GM18517 (cell line): ENCODE measurements at regions not wholly inside any gene's neighbourhood (a gene's known extent, or its start where the extent isn't known, plus 50 kb on each side); places are given as distances from the start of the nearest gene placed in this dataset.

Experiments used
- ATAC-seq: cut with Tn5 transposase; IDR thresholded peaks from one replicate; pipeline ENCODE4 v1.9.1; 2021; ENCODE audit warnings: mild to moderate bottlenecking, moderate library complexity; ENCODE audit not compliant: unreplicated experiment

DNA sequence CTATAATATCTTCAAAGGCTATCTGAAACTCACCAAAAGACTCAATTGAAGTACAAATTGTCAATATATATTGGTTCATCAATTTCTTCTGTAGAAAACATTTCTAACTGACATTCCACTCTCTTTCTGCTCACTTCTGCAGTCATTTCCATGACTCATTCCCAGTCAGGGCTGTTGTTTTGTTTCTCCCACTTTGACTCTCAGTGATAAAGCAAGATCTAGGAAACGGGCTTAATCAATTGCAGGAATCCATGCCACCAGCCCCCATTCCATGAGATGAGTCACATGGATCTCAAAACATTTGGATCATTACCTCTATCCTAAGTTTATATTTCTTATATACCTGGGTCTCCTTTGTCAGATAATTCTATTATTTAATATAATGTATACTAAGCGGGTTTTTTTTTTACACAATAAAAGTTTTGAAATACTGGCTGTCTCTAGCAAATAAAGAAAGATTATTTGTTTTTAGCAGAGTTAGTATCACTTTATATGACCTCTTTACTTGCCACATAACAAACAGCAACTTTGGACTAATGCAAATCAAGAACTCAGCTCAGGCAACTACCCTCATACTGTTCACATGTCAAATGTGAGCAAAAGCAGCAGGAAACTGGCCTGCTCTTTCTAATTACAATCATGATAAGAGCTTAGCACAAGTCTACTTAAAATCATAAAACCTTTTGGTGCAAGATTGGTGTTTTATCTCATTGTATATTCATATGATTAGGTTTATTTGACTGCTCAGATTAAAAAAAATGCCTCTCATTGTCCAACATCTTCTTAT lies 251.1 kb upstream of the PIK3C3 start:
- ATAC-seq, result no peak

DNA sequence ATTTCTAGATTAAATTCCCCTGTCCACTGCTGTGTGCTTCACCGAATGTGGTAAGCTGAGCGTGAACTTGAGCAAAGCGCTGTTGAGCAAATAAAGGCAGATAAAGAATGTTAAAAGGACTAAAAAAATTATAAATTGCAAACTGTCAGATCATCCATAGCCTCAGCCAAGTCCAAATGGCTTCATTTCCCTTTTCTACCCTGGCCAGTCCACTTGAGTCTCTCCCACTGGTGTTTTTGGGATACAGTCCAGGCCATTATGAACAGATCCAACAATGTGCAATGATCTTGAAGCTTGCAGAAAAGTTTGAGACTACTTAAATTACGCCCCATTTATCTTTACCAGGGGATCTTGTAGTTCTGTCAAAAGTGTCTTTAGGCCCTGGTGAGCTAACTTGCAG lies 254.6 kb upstream of the PIK3C3 start:
- ATAC-seq, result no peak

DNA sequence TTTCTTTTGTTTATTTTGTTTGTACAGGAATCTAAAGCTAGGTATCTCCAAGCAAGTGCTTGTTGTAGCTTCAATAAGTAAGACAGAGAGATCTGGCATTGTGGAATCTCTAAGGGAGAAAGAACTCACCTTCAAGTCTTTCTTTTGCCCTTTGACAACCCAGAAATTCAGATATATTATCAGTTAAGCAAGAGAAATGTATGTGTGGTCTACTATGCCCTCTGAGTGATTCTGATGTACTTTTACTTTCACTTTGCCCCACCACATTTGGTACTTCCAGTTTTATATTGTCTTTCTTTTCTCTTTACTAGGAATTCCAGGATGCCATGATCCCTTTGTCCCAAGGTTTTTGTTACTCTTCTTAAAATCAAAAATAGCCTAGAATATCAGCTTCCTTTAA lies 259.6 kb upstream of the PIK3C3 start:
- ATAC-seq, result no peak

DNA sequence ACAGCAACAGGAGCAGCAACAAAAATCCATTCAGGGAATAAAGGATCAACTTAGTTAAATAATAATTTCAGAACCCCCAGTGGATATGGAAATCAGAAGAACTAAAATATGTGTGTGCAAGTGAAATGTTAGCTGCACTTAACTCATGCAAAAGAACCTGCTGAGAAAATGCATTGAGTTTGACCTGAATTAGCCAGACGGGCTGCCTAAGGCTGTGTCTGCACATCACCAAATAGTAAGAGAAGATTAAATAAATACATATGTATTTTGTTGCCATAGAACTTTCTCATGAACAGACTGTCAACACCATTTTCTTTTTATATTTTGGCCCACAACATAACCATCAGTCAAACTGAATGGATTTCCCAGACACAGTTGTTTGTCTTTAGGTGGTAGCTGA lies 262.0 kb upstream of the PIK3C3 start:
- no peak for ATAC-seq

DNA sequence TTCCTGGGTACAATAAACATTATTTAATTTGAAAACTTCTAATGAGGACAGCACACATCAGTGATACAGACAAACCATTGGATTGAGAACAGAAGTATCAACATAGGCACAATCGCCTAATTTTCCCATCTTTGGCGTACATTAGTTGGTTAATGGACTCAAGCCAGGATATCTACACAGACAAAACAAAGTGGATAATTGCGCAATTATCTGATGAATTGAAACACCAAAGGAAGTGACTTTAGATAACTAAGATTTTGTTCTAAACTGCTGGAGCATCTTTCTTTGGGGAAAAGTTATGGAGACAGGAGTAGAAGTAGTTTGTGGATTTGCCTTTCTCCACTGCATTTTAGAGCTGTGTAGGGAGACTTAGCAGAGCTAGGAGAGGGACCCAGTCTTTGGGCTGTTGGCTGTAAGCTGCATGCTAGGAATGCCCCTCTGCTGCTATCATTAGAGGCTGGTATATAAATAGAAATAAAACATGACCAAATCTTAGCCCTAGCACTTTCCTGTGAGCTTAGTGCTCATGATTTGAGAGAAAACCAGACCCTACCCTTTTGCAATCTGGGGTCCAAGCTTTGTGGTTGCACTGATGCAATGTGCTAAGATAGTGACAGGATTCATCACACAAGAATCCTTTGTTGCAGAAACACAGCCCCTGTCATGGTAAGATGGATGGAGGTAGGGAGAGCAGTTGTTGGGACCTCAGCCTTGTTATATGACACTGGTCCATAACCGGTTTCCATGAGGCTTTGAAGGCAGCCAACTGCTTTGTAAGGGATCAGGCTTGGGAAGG lies 264.5 kb upstream of the PIK3C3 start:
- no peak for ATAC-seq

DNA sequence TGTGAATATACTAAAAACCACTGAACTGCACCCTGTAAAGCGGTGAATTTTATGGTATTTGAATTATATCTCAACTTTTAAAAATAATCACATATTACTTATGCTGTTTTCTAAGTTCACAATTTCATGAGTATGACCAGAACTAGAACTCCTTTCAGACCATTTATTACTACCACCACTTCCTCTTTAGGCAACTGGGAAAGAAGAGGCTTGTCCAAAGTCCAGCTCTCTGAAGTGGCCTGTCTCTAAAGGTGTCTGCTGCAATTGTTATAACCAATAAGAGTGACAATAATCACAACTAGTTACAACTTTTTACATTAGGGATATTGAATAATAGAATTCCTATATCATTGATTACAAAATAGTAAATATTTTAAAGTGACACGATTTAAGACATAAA lies 267.9 kb upstream of the PIK3C3 start:
- ATAC-seq, result no peak

DNA sequence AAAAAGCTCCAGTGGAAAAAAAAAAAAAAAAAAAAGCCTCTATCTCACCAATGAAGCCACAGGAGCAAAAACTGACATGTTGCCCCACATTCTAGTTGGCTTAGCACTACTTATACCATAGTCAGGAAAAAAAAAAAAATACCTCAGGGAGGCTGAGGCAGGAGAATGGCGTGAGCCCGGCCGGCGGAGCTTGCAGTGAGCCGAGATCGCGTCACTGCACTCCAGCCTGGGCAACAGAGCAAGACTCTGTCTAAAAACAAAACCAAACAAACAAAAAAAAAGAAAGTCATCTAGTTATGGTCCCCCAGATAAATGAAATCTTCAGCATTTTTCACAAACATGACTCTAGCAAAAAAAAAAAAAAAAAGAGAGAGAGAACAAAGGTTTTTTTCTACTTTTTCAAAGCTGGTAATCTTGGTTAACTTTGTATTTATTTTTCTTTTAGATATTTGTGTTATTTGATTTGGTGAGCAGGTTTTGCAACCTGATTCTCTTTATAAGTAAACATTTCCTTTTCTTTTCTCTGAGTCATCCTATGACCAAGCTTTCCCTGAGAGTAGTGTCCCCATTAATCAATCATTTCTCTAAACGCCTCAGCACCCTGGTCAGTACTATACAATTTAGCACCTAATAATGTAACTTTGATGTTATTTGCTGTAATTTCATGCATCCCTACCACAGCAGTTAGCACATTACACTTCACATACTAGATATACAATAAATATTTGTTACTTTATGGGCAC lies 273.7 kb upstream of the PIK3C3 start:
- ATAC-seq, result no peak

DNA sequence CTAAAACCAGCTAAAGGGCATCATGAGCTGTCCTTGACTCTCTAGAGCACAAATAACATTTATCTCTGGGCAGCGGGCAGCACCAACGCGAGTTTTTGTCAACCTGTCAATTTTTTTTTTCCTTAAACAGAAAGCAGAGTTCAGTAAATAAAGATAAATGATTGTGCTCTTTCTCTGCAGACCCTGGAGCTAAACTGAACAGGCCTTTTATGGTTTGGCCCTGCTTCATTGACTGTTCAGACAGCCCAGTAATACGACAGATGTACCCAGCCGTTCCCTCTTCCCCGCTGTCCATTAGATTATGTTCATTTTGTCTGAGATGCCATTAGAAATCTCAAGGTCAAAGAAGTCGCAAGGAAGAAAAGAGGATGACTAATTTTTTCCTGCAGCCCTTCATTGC lies 280.5 kb upstream of the PIK3C3 start:
- ATAC-seq, result no peak

DNA sequence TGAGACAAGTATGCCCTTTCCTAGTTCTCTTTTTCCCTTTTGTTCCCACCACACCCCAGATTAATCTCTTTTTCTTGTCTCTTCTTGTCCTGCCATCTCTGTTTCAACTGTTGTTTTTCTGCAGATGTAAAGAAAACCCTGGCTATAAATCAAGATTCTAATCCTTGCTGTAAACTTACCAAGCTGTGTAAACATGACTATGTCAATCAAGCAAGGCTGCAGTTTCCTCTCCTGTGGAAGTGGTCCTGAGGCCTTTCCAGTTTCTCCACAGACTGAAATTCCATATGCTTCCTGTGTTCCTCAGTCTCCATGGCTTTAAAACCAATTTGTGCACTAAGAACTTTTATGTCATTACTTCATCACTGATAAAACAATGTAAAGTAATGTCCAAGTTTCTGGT lies 288.8 kb upstream of the PIK3C3 start:
- ATAC-seq, result no peak

DNA sequence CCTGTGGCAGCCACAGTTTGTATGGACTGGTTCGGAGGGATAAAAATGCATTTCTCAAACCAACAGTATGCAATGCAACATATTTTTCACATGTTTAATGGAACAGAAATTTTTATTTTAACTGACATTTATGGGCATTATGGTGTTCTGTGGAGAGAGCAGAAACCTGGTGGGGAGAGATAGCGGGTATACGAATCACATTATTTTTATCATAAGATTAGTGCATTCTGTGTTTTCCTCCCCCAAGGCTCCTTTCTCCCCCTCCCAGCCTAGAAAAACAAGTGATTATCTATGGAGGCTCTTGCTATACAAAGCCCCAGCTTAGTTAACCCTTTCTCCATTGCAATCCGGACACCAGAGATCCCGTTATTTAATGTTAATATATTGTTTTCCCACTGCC lies 289.8 kb upstream of the PIK3C3 start:
- no peak for ATAC-seq

DNA sequence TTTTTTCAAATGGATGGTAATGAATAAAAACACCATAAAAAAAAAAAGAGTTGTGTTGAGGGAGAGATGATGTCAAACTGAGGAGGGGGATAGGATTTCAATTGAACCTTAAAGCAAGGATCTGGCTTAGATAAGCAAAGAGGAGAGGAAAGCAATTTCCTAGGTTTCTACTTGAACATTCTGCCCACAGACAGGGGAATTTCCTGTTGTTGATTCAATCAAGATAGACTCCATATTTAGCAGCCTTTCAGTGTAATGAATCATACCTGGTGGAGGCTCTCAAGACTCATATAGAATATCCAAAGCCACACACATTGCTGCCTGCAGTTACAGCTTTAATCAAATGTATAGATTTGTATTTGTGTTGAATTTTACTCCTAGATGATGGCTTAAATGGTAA lies 294.4 kb upstream of the PIK3C3 start:
- no peak for ATAC-seq

DNA sequence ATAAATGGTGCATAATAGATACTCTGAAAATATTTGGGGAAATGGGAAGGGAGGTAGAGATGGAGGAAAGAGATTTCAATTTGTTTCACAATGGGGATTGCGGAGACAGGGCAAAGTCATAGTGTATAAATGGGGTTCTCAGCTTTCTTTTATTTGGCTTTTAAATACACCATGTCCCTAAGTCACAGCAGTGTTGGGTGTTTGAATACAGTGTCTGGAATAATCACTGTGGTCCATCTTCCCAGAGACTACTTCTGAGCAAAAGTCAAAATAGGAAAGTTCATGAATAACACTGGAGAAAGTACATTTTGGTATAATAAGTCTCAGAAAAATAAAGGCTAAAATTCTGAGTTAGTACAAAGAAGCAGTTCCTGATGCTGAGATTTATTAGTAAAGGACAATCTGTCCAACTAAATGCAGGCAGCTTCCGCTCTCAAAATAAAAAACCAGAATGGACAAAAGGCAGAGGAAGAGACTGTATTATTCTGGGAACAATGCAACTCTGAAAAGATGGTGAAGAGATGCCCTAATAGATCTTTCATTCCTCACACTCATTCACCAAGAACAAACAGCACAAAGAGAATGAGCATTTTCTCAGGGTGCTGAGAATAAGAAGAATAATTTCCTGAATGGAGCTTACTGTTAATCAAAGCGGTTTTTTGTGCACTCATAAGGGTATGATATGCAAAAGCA lies 295.4 kb upstream of the PIK3C3 start:
- no peak for ATAC-seq

DNA sequence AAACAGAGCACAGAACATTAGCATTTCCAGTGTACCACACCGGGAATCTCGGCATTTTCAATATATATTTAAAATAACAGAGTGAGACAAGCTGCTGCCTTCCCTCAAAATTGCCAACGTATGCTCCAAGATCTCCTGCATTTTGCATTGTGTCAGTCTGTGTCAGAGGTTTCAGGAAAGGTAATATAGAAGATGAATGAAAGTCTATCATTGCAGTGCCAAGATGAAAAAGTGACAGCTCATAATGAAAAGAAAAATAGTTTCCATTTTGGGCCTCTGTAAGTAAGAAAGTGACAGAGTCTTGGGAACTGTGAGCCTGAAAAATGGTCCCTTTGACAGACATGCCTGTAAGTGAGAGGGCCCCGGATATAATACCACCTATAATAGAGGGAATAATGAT lies 297.8 kb upstream of the PIK3C3 start:
- no peak for ATAC-seq

DNA sequence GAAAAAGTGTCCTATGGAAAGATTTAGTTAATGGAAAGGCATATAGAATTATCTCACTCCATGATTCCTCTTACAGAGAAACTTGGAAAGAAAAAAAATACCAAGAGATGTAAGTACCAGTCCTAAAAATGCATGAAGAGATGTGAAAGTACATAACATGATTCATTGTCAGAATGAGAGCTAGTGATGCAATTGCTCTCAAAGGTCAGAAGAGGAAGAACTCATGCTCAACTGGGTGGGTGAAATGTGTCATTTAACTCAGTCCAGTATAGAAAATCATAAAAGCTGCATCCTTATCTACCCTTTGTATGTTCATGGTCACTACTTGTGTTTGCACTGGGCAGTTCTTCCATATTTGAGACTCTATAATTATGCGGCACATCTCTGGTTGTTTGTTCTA lies 300.0 kb upstream of the PIK3C3 start:
- ATAC-seq, result no peak

DNA sequence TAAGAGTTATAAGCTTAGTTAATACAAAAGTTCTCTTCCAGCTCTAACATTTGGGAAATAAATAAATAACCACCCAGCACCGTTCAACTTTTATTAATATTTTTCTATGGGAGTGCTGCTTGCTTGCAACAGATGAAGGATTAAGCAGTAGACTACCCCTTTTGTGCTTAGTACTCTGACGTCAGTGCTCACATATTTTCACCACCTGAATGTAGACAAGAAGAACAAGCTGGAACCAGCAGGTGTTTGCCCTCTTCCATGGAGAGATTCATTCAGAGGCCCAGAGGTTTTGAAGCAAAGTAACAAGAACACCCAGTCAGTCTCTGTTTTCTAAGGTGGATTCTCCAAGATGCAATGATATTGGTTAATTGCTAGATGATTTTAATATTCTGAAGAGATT lies 307.1 kb upstream of the PIK3C3 start:
- ATAC-seq, result no peak

DNA sequence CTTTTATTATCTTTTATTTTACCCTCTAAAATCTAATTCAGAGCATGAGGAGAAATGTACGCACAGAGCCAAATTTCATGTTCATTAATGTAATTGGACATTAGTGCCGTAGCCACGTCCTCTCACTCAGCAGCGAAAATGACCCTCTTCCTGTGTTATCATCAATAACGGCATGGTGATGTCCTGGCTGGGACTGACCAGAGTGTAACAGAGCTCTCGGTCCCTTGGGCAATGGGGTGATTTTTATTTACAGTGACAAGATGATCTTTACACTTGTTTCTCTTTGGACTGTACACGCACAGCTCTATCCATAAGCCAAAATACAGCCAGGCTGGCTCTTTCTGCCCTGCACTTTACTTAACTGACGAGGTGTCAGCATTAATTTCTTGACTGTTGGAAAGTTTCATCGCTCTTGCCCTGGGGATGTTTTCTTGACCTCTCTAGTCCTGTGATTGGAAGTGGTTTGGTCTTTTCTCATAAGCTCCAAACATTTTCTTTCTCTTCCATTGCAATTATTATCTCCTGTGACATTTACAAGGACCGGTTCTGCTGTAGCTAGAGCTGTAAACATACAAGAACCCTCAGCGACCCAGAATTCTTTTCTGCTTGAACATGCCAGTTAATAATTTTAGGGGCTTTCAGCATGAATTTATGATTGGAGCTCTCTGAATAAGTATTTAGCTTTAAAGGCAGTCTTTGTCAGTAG lies 308.0 kb upstream of the PIK3C3 start:
- ATAC-seq, result no peak

DNA sequence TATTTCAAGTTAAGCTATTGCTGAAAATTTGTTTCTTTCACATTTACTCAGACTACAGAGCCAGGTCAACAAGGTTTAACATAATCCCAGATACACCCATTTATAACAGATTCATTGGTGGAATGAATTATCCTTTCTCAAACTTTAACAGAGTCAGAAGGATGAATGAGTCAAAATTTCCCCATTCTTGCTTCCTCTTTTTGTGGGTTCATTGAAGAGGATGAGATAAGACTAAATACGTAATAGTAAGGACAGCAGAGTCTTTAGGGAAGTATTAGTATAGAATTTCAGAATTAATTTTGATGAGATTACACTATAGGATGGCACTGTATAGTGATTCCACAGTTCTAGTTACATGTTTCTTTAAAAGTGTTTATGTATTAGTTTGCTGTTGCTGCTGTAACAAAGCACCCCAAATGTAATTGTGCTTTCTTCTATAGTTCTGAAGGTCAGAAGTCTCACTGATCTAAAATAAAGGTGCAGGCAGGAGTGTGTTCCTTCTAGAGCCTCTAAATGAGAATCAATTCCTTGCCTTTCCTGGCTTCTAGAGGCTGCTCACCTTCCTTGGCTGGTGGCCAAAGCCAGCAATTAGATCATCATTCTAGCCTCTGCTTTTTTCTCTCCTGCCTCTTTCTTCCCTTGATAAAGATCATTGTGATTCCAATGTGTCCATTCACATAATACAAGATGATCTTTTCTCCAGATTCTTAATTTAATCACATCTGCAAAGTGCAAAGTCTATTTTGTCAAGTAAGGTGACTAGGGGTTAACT lies 309.3 kb upstream of the PIK3C3 start:
- no peak for ATAC-seq

DNA sequence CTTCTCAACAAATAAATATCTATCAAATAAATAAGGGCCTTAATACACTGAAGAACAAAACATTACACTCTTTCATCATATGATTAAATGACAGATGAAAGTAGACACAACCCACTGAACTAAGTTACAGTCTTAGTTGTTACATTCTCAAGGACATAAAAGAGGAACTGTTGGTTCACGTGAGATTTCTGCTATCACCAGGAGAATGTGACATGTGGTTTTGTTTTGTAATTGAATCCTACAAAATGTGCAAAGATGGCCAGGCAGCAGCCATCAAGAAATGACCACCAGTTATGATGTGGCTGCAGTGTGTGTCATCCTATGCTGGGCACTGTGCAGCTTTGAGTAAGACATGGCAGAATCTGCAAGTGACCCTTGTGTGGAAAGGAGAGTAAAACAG lies 310.6 kb upstream of the PIK3C3 start:
- no peak for ATAC-seq

DNA sequence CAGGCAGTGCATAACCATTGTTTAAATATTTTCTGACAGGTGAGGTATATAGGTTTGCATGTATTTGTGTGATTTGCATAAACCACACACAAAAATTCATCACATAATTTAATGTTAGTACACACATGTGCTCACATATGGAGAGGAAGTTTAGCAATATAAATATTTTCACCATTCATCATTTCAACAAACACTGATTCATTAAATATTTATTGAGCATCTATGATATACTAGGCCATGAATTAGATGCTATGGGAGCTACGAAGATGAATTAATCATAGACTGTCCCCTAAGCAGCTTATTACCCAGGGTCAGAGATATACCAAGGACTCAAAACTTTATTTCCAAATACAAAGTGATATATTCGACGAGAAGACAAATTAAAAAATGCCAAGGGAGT lies 311.6 kb upstream of the PIK3C3 start:
- no peak for ATAC-seq

DNA sequence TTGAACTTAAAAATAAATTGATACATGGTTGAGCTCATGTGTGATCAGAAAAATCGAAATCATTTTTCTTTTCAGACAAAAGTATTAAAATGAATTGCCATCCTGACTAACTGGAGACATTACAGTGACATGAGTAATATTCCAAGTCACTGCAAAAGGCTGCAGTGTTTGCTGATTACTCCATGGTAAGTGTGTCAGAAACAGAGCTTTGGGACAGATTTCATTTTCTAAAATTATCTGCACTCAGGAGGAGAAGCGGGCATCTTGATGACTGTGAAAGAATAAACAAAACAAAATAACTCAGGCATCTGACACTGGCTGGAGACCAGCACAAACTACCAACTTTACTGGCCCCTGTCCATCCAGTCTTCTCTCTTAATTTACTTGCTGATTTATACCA lies 312.3 kb upstream of the PIK3C3 start:
- ATAC-seq, result no peak
